SK-N-MC (cell line): ENCODE measurements at regions not wholly inside any gene's neighbourhood (a gene's known extent, or its start where the extent isn't known, plus 50 kb on each side); places are given as distances from the start of the nearest gene placed in this dataset.

Experiments used
- DNase-seq: peaks from one replicate; pipeline ENCODE4 v3.0.0-alpha.2; 2011; ENCODE audit warnings: low read depth, low spot score
- H3K27ac ChIP-seq: fragments of 200-600 bp; sonication (generic); 2 replicates; pipeline ENCODE4 v1.5.1; 2016; ENCODE audit warnings: mixed run types
- H3K36me3 ChIP-seq: fragments of 200-600 bp; sonication (generic); 2 replicates; pipeline ENCODE4 v1.6.1; 2017; ENCODE audit warnings: antibody characterized with exemption, low read length, mixed read lengths; ENCODE audit not compliant: insufficient read depth
- H3K4me3 ChIP-seq: fragments of 200-600 bp; sonication (generic); 2 replicates; pipeline ENCODE4 v1.5.1; 2016
- H3K9ac ChIP-seq: fragments of 200-600 bp; sonication (generic); 2 replicates; pipeline ENCODE4 v1.8.0; 2017; ENCODE audit warnings: mixed run types, mixed read lengths; ENCODE audit not compliant: insufficient read length
- H3K9me3 ChIP-seq: fragments of 200-600 bp; sonication (generic); 2 replicates; pipeline ENCODE4 v1.6.1; 2017; ENCODE audit warnings: low read depth, mild to moderate bottlenecking, antibody characterized with exemption, low read length, moderate library complexity, mixed read lengths
- EZH2 ChIP-seq: fragments of 200-600 bp; sonication (generic); IDR thresholded peaks from one replicate; pipeline ENCODE4 v1.6.1; 2017; ENCODE audit warnings: antibody characterized with exemption
- FOXP2 ChIP-seq: optimal IDR thresholded peaks from 2 replicates; pipeline ENCODE3; 2011; ENCODE audit warnings: mild to moderate bottlenecking, moderate library complexity; ENCODE audit not compliant: insufficient read depth; ENCODE audit errors: extremely low read length, control extremely low read depth
- POLR2AphosphoS5 ChIP-seq: IDR thresholded peaks from 2 replicates; pipeline ENCODE4 v1.6.1; 2012; ENCODE audit warnings: mild to moderate bottlenecking, low read depth, low read length, borderline replicate concordance

GRCh38 chr2:123961576-123961975 lies 63.5 kb upstream of the CNTNAP5 start:
- H3K9me3 ChIP-seq, result no peaks in the 10 kb centered on the region
- no peak overlapping the region for H3K27ac ChIP-seq
- no peaks in the 10 kb centered on the region for H3K36me3 ChIP-seq
- no peak overlapping the region for H3K4me3 ChIP-seq
- DNase-seq, result no peak
- H3K9ac ChIP-seq, result no peak overlapping the region
- TF ChIP-seq FOXP2, result no peak
- TF ChIP-seq EZH2, result no peak
- TF ChIP-seq POLR2AphosphoS5, result no peak

- no peaks in the 10 kb centered on the region for H3K36me3 ChIP-seq
- no peak overlapping the region for H3K27ac ChIP-seq
- no peaks in the 10 kb centered on the region for H3K9me3 ChIP-seq
- H3K9ac ChIP-seq, result no peak overlapping the region
- TF ChIP-seq POLR2AphosphoS5, result no peak
- TF ChIP-seq EZH2, result no peak
- no peak for TF ChIP-seq FOXP2
- no peak overlapping the region for H3K4me3 ChIP-seq
- DNase-seq, result no peak
These were observed 53.3 kb upstream of the CNTNAP5 start for GRCh38 chr2:123971564-123972318.
